ENCODE measurements at regions not wholly inside any gene's neighbourhood (a gene's known extent, or its start where the extent isn't known, plus 50 kb on each side); places are given as distances from the start of the nearest gene placed in this dataset.

DNA sequence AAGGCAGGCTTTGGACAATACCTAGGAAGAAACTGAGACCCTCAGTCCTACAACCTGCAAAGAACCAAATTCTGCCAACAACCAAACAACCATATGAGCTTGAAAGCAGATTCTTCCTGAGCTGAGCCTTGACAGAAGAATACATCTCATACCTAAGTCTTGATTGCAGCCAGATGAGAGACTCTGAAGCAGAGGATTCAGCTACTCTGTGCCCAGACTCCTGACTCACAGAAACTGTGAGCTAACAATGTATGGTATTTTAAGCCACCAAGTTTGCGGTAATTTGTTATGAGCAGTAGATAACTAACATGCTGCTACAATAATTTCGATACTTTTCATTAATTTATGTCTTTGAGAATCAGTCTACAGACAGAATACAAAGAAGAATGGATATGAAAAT, 325.1 kb upstream of the CBLB start:
- no peak for DNase-seq (ENCODE audit: low read depth, low spot score)
- no peaks in the 10 kb centered on the region for H3K4me1 ChIP-seq (ENCODE audit: insufficient read depth, insufficient read length)

DNA sequence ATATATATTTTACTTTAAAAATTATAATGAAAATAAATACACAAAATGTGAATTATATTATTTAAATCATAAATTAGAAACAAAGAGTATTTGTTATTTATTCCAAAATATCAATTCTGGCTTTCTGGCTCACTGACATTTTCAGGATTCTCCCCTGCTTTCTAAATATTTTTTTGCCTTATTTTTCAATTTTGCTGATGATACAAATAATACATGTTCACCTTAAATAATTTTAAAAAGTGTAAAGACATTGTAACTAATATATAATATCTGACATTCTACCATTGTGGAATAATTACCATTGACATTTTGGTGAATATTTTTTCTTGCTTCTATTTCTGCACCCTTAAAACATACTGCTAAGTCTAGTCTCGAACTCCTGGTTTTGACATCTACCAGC, 325.9 kb upstream of the CBLB start:
- no peak for TF ChIP-seq ZNF274 (IDR thresholded peaks at IDR 0.05; ENCODE audit: low read depth, low read length)
- TF ChIP-seq YY1 (IDR thresholded peaks at IDR 0.05; ENCODE audit: insufficient read depth, insufficient read length) = no peak
- no peak for TF ChIP-seq SUZ12 (IDR thresholded peaks at IDR 0.05; ENCODE audit: extremely low read depth, insufficient read depth, insufficient read length)

More for the DNA sequence above, 325.1 kb upstream of the CBLB start:
- TF ChIP-seq YY1 (IDR thresholded peaks at IDR 0.05; ENCODE audit: insufficient read depth, insufficient read length) (no peak), ZNF274 (IDR thresholded peaks at IDR 0.05; ENCODE audit: low read depth, low read length) (no peak), SUZ12 (IDR thresholded peaks at IDR 0.05; ENCODE audit: extremely low read depth, insufficient read depth, insufficient read length) (no peak)
- Histone ChIP-seq H3K27me3 (ENCODE audit: insufficient read depth, insufficient read length) (no peaks in the 10 kb centered on the region), H3K4me3 (ENCODE audit: insufficient read length, low read depth) (no peak overlapping the region), H3K36me3 (ENCODE audit: insufficient read depth, insufficient read length, low read length) (no peaks in the 10 kb centered on the region), H3K9me3 (ENCODE audit: insufficient read depth, low read length) (no peaks in the 10 kb centered on the region), H3K9ac (ENCODE audit: insufficient read length, low read depth) (no peak overlapping the region)

GRCh38 chr3:106197532-106198194, 328.9 kb upstream of the CBLB start:
- DNase-seq (ENCODE audit: low read depth, low spot score) = no peak

More for the DNA sequence above, 325.9 kb upstream of the CBLB start:
- no peak overlapping the region for H3K4me3 ChIP-seq (ENCODE audit: insufficient read length, low read depth)
- no peak overlapping the region for H3K9ac ChIP-seq (ENCODE audit: insufficient read length, low read depth)
- no peak for DNase-seq (ENCODE audit: low read depth, low spot score)
- H3K9me3 ChIP-seq (ENCODE audit: insufficient read depth, low read length) = no peaks in the 10 kb centered on the region
- no peaks in the 10 kb centered on the region for H3K36me3 ChIP-seq (ENCODE audit: insufficient read depth, insufficient read length, low read length)
- H3K4me1 ChIP-seq (ENCODE audit: insufficient read depth, insufficient read length) = no peaks in the 10 kb centered on the region
- no peaks in the 10 kb centered on the region for H3K27me3 ChIP-seq (ENCODE audit: insufficient read depth, insufficient read length)

DNA sequence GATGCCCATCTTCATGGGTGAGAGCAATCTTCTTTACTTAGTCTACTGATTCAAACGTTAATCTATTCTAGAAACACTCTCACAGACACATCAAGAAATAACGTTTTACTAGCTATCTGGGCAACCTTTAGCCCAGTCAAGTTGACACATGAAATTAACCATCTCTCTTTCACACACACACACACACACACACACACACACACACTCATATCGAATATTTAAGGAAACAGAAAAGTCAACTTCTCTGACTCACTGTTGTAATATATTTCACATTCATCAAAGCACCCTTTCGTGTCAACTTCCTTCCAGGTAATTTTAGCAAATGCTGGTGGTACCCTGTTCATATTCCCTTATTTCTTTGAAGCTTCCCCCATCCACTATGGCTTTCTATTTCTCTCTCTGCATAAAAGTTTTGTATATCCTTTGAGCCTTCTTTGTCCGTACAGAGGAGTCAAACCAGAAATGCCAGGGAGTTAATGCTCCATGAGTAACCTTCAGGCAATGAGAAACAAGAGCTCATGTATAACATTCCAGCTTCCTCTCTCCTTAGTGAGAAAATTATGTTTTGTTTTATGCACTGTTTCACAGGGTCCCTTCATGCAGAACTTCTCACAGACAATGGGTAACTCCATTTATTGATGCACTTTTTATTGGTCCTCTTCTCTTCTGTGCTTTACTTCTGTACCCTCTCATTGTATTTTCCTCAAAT, 335.5 kb upstream of the CBLB start:
- no peaks in the 10 kb centered on the region for H3K27me3 ChIP-seq (ENCODE audit: insufficient read depth, insufficient read length)
- TF ChIP-seq YY1 (IDR thresholded peaks at IDR 0.05; ENCODE audit: insufficient read depth, insufficient read length) (no peak), SUZ12 (IDR thresholded peaks at IDR 0.05; ENCODE audit: extremely low read depth, insufficient read depth, insufficient read length) (no peak), ZNF274 (IDR thresholded peaks at IDR 0.05; ENCODE audit: low read depth, low read length) (no peak)
- no peaks in the 10 kb centered on the region for H3K36me3 ChIP-seq (ENCODE audit: insufficient read depth, insufficient read length, low read length)
- no peaks in the 10 kb centered on the region for H3K9me3 ChIP-seq (ENCODE audit: insufficient read depth, low read length)
- no peak overlapping the region for H3K4me3 ChIP-seq (ENCODE audit: insufficient read length, low read depth)
- H3K4me1 ChIP-seq (ENCODE audit: insufficient read depth, insufficient read length) = no peaks in the 10 kb centered on the region
- no peak for DNase-seq (ENCODE audit: low read depth, low spot score)
- H3K9ac ChIP-seq (ENCODE audit: insufficient read length, low read depth) = no peak overlapping the region

More at GRCh38 chr3:106197532-106198194, 328.9 kb upstream of the CBLB start:
- TF ChIP-seq ZNF274 (IDR thresholded peaks at IDR 0.05; ENCODE audit: low read depth, low read length) (no peak), YY1 (IDR thresholded peaks at IDR 0.05; ENCODE audit: insufficient read depth, insufficient read length) (no peak), SUZ12 (IDR thresholded peaks at IDR 0.05; ENCODE audit: extremely low read depth, insufficient read depth, insufficient read length) (no peak)
- Histone ChIP-seq H3K27me3 (ENCODE audit: insufficient read depth, insufficient read length) (no peaks in the 10 kb centered on the region), H3K9ac (ENCODE audit: insufficient read length, low read depth) (no peak overlapping the region), H3K9me3 (ENCODE audit: insufficient read depth, low read length) (no peaks in the 10 kb centered on the region), H3K4me3 (ENCODE audit: insufficient read length, low read depth) (no peak overlapping the region), H3K4me1 (ENCODE audit: insufficient read depth, insufficient read length) (no peaks in the 10 kb centered on the region), H3K36me3 (ENCODE audit: insufficient read depth, insufficient read length, low read length) (no peaks in the 10 kb centered on the region)

GRCh38 chr3:106206146-106206545, 337.3 kb upstream of the CBLB start:
- no peaks in the 10 kb centered on the region for H3K9me3 ChIP-seq (ENCODE audit: insufficient read depth, low read length)
- H3K4me1 ChIP-seq (ENCODE audit: insufficient read depth, insufficient read length) = no peaks in the 10 kb centered on the region
- H3K36me3 ChIP-seq (ENCODE audit: insufficient read depth, insufficient read length, low read length) = no peaks in the 10 kb centered on the region
- no peak overlapping the region for H3K9ac ChIP-seq (ENCODE audit: insufficient read length, low read depth)
- TF ChIP-seq ZNF274 (IDR thresholded peaks at IDR 0.05; ENCODE audit: low read depth, low read length) (no peak), YY1 (IDR thresholded peaks at IDR 0.05; ENCODE audit: insufficient read depth, insufficient read length) (no peak)
- no peak overlapping the region for H3K4me3 ChIP-seq (ENCODE audit: insufficient read length, low read depth)
- H3K27me3 ChIP-seq (ENCODE audit: insufficient read depth, insufficient read length) = no peaks in the 10 kb centered on the region
- no peak for DNase-seq (ENCODE audit: low read depth, low spot score)

GRCh38 chr3:106206613-106207012, 337.8 kb upstream of the CBLB start:
- H3K27me3 ChIP-seq (ENCODE audit: insufficient read depth, insufficient read length) = no peaks in the 10 kb centered on the region
- no peak overlapping the region for H3K9ac ChIP-seq (ENCODE audit: insufficient read length, low read depth)
- TF ChIP-seq ZNF274 (IDR thresholded peaks at IDR 0.05; ENCODE audit: low read depth, low read length) = no peak
- TF ChIP-seq YY1 (IDR thresholded peaks at IDR 0.05; ENCODE audit: insufficient read depth, insufficient read length) = no peak
- TF ChIP-seq SUZ12 (IDR thresholded peaks at IDR 0.05; ENCODE audit: extremely low read depth, insufficient read depth, insufficient read length) = no peak
- no peak overlapping the region for H3K4me3 ChIP-seq (ENCODE audit: insufficient read length, low read depth)
- DNase-seq (ENCODE audit: low read depth, low spot score) = no peak
- H3K4me1 ChIP-seq (ENCODE audit: insufficient read depth, insufficient read length) = no peaks in the 10 kb centered on the region
- H3K36me3 ChIP-seq (ENCODE audit: insufficient read depth, insufficient read length, low read length) = no peaks in the 10 kb centered on the region
- no peaks in the 10 kb centered on the region for H3K9me3 ChIP-seq (ENCODE audit: insufficient read depth, low read length)

DNA sequence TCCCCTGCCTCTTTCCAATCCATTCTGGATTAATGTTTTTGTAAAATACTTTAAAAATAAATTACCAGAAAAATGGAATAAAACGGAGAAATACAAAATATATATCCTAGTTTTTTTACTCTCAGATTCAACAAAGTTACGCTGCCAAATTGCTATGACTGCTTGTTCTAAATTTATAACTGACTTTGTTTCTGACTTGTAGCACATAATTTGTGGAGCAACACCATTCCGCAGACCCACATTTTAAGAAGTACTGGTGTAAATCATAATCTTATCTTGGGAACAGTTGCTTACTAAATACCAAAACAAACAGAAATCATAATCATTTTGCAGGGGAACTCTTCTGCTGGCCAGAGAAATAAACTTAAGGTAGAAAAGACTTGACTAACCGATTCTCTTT, 339.4 kb upstream of the CBLB start:
- no peaks in the 10 kb centered on the region for H3K27me3 ChIP-seq (ENCODE audit: insufficient read depth, insufficient read length)
- TF ChIP-seq YY1 (IDR thresholded peaks at IDR 0.05; ENCODE audit: insufficient read depth, insufficient read length) = no peak
- TF ChIP-seq SUZ12 (IDR thresholded peaks at IDR 0.05; ENCODE audit: extremely low read depth, insufficient read depth, insufficient read length) = no peak
- no peak for TF ChIP-seq ZNF274 (IDR thresholded peaks at IDR 0.05; ENCODE audit: low read depth, low read length)
- H3K9me3 ChIP-seq (ENCODE audit: insufficient read depth, low read length) = no peaks in the 10 kb centered on the region

More for the DNA sequence above, 339.4 kb upstream of the CBLB start:
- H3K4me1 ChIP-seq (ENCODE audit: insufficient read depth, insufficient read length) = no peaks in the 10 kb centered on the region
- H3K9ac ChIP-seq (ENCODE audit: insufficient read length, low read depth) = no peak overlapping the region
- no peaks in the 10 kb centered on the region for H3K36me3 ChIP-seq (ENCODE audit: insufficient read depth, insufficient read length, low read length)
- DNase-seq (ENCODE audit: low read depth, low spot score) = no peak
- H3K4me3 ChIP-seq (ENCODE audit: insufficient read length, low read depth) = no peak overlapping the region
